GM12892 (cell line): ENCODE measurements at regions not wholly inside any gene's neighbourhood (a gene's known extent, or its start where the extent isn't known, plus 50 kb on each side); places are given as distances from the start of the nearest gene placed in this dataset.

Experiments
- POLR2A ChIP-seq: IDR thresholded peaks from 2 replicates; pipeline ENCODE4 v1.6.1; 2011; ENCODE audit warnings: low read depth, low read length, control low read depth
- POLR2AphosphoS5 ChIP-seq: IDR thresholded peaks from 2 replicates; pipeline ENCODE4 v1.6.1; 2011; ENCODE audit warnings: low read depth, low read length, control low read depth

GRCh38 chr7:67440321-67440720 is 443.7 kb downstream of the TYW1 start:
- no peak for TF ChIP-seq POLR2A
- no peak for TF ChIP-seq POLR2AphosphoS5
